SK-N-SH (cell line): ENCODE measurements at regions not wholly inside any gene's neighbourhood (a gene's known extent, or its start where the extent isn't known, plus 50 kb on each side); places are given as distances from the start of the nearest gene placed in this dataset.

ENCODE experiments used
- EP300 ChIP-seq, 2 experiments: IDR thresholded peaks; 2 replicates each; pipeline versions ENCODE4 v1.4.0 to v1.6.1; 2012; ENCODE audit warnings: borderline replicate concordance in 1 of 2, low read depth in 1 of 2, low read length in 1 of 2
- EZH2phosphoT487 ChIP-seq: fragments of 200-600 bp; sonication (generic); IDR thresholded peaks from 2 replicates; pipeline ENCODE4 v1.6.1; 2017; ENCODE audit warnings: low read depth, mixed run types, mild to moderate bottlenecking, antibody characterized with exemption, moderate library complexity, borderline replicate concordance
- FOSL2 ChIP-seq: IDR thresholded peaks from 2 replicates; pipeline ENCODE4 v1.4.0; 2012; ENCODE audit warnings: low read depth, mild to moderate bottlenecking, moderate library complexity, borderline replicate concordance
- MXI1 ChIP-seq: IDR thresholded peaks from 2 replicates; pipeline ENCODE4 v1.6.1; 2012; ENCODE audit warnings: mild to moderate bottlenecking, low read depth, low read length, improper control_type of control experiment
- NFIC ChIP-seq: IDR thresholded peaks from 2 replicates; pipeline ENCODE4 v1.4.0; 2012; ENCODE audit warnings: borderline replicate concordance
- POLR2AphosphoS5 ChIP-seq: IDR thresholded peaks from 2 replicates; pipeline ENCODE4 v1.6.1; 2012; ENCODE audit warnings: low read depth, low read length
- RAD21 ChIP-seq: IDR thresholded peaks from 2 replicates; pipeline ENCODE4 v1.6.1; 2012; ENCODE audit warnings: mild to moderate bottlenecking, low read length
- REST ChIP-seq: IDR thresholded peaks from 2 replicates; pipeline ENCODE4 v1.6.1; 2012; ENCODE audit warnings: mild to moderate bottlenecking, low read depth, low read length, moderate library complexity
- TAF1 ChIP-seq: IDR thresholded peaks from 2 replicates; pipeline ENCODE4 v1.6.1; 2012; ENCODE audit warnings: low read depth, mild to moderate bottlenecking, low read length, moderate library complexity, borderline replicate concordance
- TEAD4 ChIP-seq: IDR thresholded peaks from 2 replicates; pipeline ENCODE4 v1.4.0; 2012; ENCODE audit warnings: mild to moderate bottlenecking, borderline replicate concordance; ENCODE audit not compliant: insufficient read depth
- YY1 ChIP-seq: IDR thresholded peaks from 2 replicates; pipeline ENCODE4 v1.4.0; 2012; ENCODE audit warnings: low read depth, mild to moderate bottlenecking
- ZBTB33 ChIP-seq: IDR thresholded peaks from 2 replicates; pipeline ENCODE4 v1.4.0; 2012; ENCODE audit warnings: low read depth, borderline replicate concordance
- TF ChIP-seq, protein P1 (sequence below): fragments of 200-600 bp; sonication (generic); IDR thresholded peaks from 2 replicates; pipeline ENCODE4 v1.6.1; 2017; ENCODE audit warnings: antibody characterized with exemption, mild to moderate bottlenecking, moderate library complexity

- TF ChIP-seq POLR2AphosphoS5: no peak
- no peak for TF ChIP-seq ZBTB33
- TF ChIP-seq, protein P1, sequence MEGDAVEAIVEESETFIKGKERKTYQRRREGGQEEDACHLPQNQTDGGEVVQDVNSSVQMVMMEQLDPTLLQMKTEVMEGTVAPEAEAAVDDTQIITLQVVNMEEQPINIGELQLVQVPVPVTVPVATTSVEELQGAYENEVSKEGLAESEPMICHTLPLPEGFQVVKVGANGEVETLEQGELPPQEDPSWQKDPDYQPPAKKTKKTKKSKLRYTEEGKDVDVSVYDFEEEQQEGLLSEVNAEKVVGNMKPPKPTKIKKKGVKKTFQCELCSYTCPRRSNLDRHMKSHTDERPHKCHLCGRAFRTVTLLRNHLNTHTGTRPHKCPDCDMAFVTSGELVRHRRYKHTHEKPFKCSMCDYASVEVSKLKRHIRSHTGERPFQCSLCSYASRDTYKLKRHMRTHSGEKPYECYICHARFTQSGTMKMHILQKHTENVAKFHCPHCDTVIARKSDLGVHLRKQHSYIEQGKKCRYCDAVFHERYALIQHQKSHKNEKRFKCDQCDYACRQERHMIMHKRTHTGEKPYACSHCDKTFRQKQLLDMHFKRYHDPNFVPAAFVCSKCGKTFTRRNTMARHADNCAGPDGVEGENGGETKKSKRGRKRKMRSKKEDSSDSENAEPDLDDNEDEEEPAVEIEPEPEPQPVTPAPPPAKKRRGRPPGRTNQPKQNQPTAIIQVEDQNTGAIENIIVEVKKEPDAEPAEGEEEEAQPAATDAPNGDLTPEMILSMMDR: no peak
- TF ChIP-seq MXI1: no peak
- TF ChIP-seq EZH2phosphoT487: no peak
- no peak for TF ChIP-seq YY1
- TF ChIP-seq FOSL2: no peak
- TF ChIP-seq TAF1: no peak
- no peak for TF ChIP-seq RAD21
- TF ChIP-seq NFIC: no peak
- no peak for TF ChIP-seq REST
- no peak for TF ChIP-seq TEAD4
- no peak for TF ChIP-seq EP300 (IDR thresholded peaks at IDR 0.05; ENCODE audit: borderline replicate concordance in 1 of 2, low read depth in 1 of 2, low read length in 1 of 2)
Observed at GRCh38 chr10:28875549-28876081, 198.3 kb downstream of the BAMBI start.
